Trophoblast cell (in vitro differentiated cells and primary cell): ENCODE measurements at regions not wholly inside any gene's neighbourhood (a gene's known extent, or its start where the extent isn't known, plus 50 kb on each side); places are given as distances from the start of the nearest gene placed in this dataset.

Experiments
- DNase-seq, 2 donors: peaks; one replicate each; pipeline ENCODE4 v3.0.0-alpha.2; 2016
- H2AFZ ChIP-seq: 2 replicates; pipeline ENCODE4 v1.6.1; 2013; ENCODE audit warnings: low read length, moderate library complexity, mild to moderate bottlenecking; ENCODE audit not compliant: insufficient read depth, poor library complexity
- H2AK5ac ChIP-seq: 2 replicates; pipeline ENCODE4 v1.6.1; 2013; ENCODE audit warnings: mild to moderate bottlenecking, low read length
- H2BK120ac ChIP-seq: 2 replicates; pipeline ENCODE4 v1.6.1; 2013; ENCODE audit warnings: low read length, mild to moderate bottlenecking, moderate library complexity; ENCODE audit not compliant: insufficient read depth, poor library complexity
- H2BK12ac ChIP-seq: 2 replicates; pipeline ENCODE4 v1.6.1; 2013; ENCODE audit warnings: mild to moderate bottlenecking, low read length, moderate library complexity
- H2BK5ac ChIP-seq: 2 replicates; pipeline ENCODE4 v1.6.1; 2013; ENCODE audit warnings: low read length, low read depth, moderate library complexity, mild to moderate bottlenecking; ENCODE audit not compliant: poor library complexity
- H3K14ac ChIP-seq: 2 replicates; pipeline ENCODE4 v1.6.1; 2013; ENCODE audit warnings: mild to moderate bottlenecking, low read length
- H3K18ac ChIP-seq: 2 replicates; pipeline ENCODE4 v1.6.1; 2013; ENCODE audit warnings: mild to moderate bottlenecking, low read length
- H3K23ac ChIP-seq: 2 replicates; pipeline ENCODE4 v1.6.1; 2013; ENCODE audit warnings: low read length
- H3K27ac ChIP-seq: 2 replicates; pipeline ENCODE4 v1.5.1; 2013; ENCODE audit warnings: low read depth, mild to moderate bottlenecking, inconsistent platforms, low read length, moderate library complexity
- H3K27me3 ChIP-seq: 2 replicates; pipeline ENCODE4 v1.6.1; 2013; ENCODE audit warnings: inconsistent platforms, mild to moderate bottlenecking, low read length, moderate library complexity; ENCODE audit not compliant: insufficient read depth
- H3K36me3 ChIP-seq, 2 experiments: 1 replicate in 1 of 2; 2 replicates in 1 of 2; pipeline ENCODE4 v1.6.1; 2013; ENCODE audit warnings: low read length in 2 of 2, mild to moderate bottlenecking in 2 of 2, moderate library complexity in 1 of 2; ENCODE audit not compliant: insufficient read depth in 2 of 2, control insufficient read depth in 1 of 2
- H3K4ac ChIP-seq: 2 replicates; pipeline ENCODE4 v1.6.1; 2013; ENCODE audit warnings: low read depth, mild to moderate bottlenecking, low read length, moderate library complexity
- H3K4me1 ChIP-seq, 2 experiments: 1 replicate in 1 of 2; 2 replicates in 1 of 2; pipeline ENCODE4 v1.6.1; 2013; ENCODE audit warnings: low read length in 2 of 2, mild to moderate bottlenecking in 2 of 2, moderate library complexity in 1 of 2; ENCODE audit not compliant: insufficient read depth in 2 of 2, control insufficient read depth in 1 of 2
- H3K4me2 ChIP-seq: 2 replicates; pipeline ENCODE4 v1.6.1; 2013; ENCODE audit warnings: inconsistent platforms, mild to moderate bottlenecking, low read length, moderate library complexity
- H3K4me3 ChIP-seq: 2 replicates; pipeline ENCODE4 v1.5.1; 2013; ENCODE audit warnings: mild to moderate bottlenecking, low read depth, low read length, inconsistent platforms
- H3K79me1 ChIP-seq: one replicate; pipeline ENCODE4 v1.6.1; 2013; ENCODE audit warnings: low read length
- H3K79me2 ChIP-seq: 2 replicates; pipeline ENCODE4 v1.6.1; 2013; ENCODE audit warnings: low read length, mild to moderate bottlenecking; ENCODE audit not compliant: control insufficient read depth, insufficient read depth, poor library complexity
- H3K9ac ChIP-seq: 2 replicates; pipeline ENCODE4 v1.6.1; 2013; ENCODE audit warnings: mild to moderate bottlenecking, low read length
- H3K9me3 ChIP-seq: 2 replicates; pipeline ENCODE4 v1.6.1; 2013; ENCODE audit warnings: low read depth, mild to moderate bottlenecking, control low read depth, inconsistent platforms, low read length; ENCODE audit not compliant: insufficient read depth
- H4K12ac ChIP-seq: 2 replicates; pipeline ENCODE4 v1.6.1; 2013; ENCODE audit warnings: low read depth, mild to moderate bottlenecking, low read length, moderate library complexity
- H4K8ac ChIP-seq: 2 replicates; pipeline ENCODE4 v1.6.1; 2013; ENCODE audit warnings: low read depth, mild to moderate bottlenecking, low read length, moderate library complexity
- H4K91ac ChIP-seq: one replicate; pipeline ENCODE4 v1.6.1; 2013; ENCODE audit warnings: low read depth, mild to moderate bottlenecking, low read length, moderate library complexity
- WGBS: extraction: QIAGEN DNeasy Blood & Tissue Kit; methylation state at CpG from one replicate; pipeline ENCODE4 v1.1.7; 2013; ENCODE audit warnings: missing lambda C conversion rate; ENCODE audit not compliant: insufficient read length, insufficient coverage; ENCODE audit errors: extremely low coverage; 5-methylcytosine and 5-hydroxymethylcytosine counted together

DNA sequence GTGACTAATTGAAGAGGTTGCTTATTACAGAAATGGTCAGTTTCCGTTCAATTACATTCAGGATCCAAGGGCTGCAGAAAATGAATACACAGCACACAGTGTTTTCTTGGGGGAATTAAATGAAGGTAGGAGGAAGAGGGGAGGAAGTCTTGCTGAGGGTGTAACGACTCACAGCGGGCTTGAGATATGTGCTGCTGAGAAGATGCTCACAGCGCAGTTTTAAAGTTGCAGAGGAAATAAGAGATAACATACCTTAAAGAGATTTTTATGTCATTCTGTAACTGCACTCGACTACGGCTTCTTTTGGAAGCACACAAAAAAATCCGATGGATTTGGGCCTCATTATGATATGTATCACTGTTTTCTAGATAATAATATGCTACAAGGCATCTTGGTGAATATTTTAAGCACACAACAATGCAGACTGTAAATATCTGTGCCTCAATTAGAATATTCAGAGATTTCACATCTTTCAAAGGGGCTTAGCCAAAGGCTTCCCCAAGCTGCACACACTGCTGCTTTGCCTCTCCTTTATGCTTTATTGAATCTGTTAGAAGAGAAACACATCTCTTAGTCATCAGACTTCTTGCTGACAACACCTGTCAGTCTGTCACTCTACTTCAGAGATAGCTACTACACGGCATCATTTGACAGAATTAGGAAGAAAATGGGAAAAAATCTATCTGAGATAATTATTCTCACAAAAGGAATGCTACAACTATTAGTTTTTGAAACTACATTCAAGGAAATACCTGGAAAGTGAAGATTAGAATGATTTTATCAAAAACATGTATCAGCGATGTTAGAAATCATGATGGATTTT, 773.2 kb downstream of the OTOL1 start:
- H3K27me3 ChIP-seq = no peaks in the 10 kb centered on the region
- no peaks in the 10 kb centered on the region for H3K4me1 ChIP-seq
- no peak overlapping the region for H2BK12ac ChIP-seq
- H2AFZ ChIP-seq = no peak overlapping the region
- no peak overlapping the region for H3K4me3 ChIP-seq
- H3K23ac ChIP-seq = no peak overlapping the region
- no peak overlapping the region for H3K18ac ChIP-seq
- no peak overlapping the region for H3K27ac ChIP-seq
- H2BK120ac ChIP-seq = no peak overlapping the region
- no peaks in the 10 kb centered on the region for H3K36me3 ChIP-seq
- H3K4ac ChIP-seq = no peak overlapping the region
- H2BK5ac ChIP-seq = no peak overlapping the region
- H3K79me1 ChIP-seq = no peaks in the 10 kb centered on the region
- H4K91ac ChIP-seq = no peak overlapping the region
- H3K14ac ChIP-seq = no peak overlapping the region
- no peak overlapping the region for H3K9ac ChIP-seq
- no peak overlapping the region for H4K12ac ChIP-seq
- WGBS = no CpG with 5 or more reads among the region's 9 CpGs
- H3K79me2 ChIP-seq = no peaks in the 10 kb centered on the region
- H3K4me2 ChIP-seq = no peak overlapping the region
- H2AK5ac ChIP-seq = no peak overlapping the region
- H3K9me3 ChIP-seq = no peaks in the 10 kb centered on the region
- no peak overlapping the region for H4K8ac ChIP-seq
- peak in 1 of 2 donors; percentile 16 for DNase-seq

DNA sequence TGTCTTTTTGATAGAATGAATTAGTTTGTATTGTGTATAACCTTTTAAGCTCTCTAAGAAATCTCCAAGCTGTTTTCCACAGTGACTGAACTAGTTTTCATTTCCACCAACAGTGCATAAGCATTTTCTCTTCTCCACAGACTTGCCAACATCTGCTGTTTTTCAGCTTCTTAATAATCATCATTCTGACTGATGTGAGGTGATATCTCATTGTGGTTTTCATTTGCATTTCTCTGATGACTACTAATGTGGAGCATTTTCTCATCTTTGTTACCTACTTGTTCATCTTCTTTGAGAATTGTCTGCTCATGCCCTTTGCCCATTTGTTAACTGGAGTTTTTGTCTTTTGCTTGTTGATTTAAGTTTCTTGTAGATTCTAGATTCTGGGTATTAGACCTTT, 777.5 kb downstream of the OTOL1 start:
- Histone ChIP-seq H4K12ac (no peak overlapping the region), H3K9ac (no peak overlapping the region), H2BK5ac (no peak overlapping the region), H3K14ac (no peak overlapping the region), H4K91ac (no peak overlapping the region), H3K9me3 (no peaks in the 10 kb centered on the region), H3K79me1 (no peaks in the 10 kb centered on the region), H3K36me3 (no peaks in the 10 kb centered on the region), H2AK5ac (no peak overlapping the region), H2AFZ (no peak overlapping the region), H3K4me3 (no peak overlapping the region), H3K79me2 (no peaks in the 10 kb centered on the region), H3K27ac (no peak overlapping the region), H2BK12ac (no peak overlapping the region), H3K18ac (no peak overlapping the region), H3K4me2 (no peak overlapping the region), H2BK120ac (no peak overlapping the region), H3K27me3 (no peaks in the 10 kb centered on the region), H3K4me1 (no peaks in the 10 kb centered on the region), H4K8ac (no peak overlapping the region), H3K23ac (no peak overlapping the region), H3K4ac (no peak overlapping the region)
- DNase-seq = no peak

DNA sequence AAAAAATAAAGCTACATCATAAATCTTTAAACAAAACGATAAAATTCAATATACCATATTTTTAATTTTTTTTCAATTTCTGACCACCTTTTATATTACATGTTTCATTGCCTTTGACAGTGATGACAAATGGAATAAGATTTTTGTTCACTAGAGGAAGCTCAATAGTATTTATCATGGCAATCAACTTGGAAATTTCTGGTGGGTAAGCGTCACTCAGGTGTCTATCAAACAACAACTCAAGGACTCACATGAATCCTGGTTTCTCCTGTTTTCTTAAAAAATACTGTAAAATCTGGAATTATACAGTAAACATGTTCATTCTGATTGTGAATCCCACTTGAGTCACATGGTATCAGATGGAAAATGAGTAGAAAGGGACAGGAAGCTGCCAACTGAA, 782.2 kb downstream of the OTOL1 start:
- no peak overlapping the region for H3K4ac ChIP-seq
- no peaks in the 10 kb centered on the region for H3K4me1 ChIP-seq
- H3K9ac ChIP-seq = no peak overlapping the region
- no peaks in the 10 kb centered on the region for H3K27me3 ChIP-seq
- H3K36me3 ChIP-seq = no peaks in the 10 kb centered on the region
- WGBS = no CpG with 5 or more reads among the region's 2 CpGs
- H3K4me3 ChIP-seq = no peak overlapping the region
- no peak overlapping the region for H3K18ac ChIP-seq
- no peak overlapping the region for H4K12ac ChIP-seq
- no peak overlapping the region for H4K8ac ChIP-seq
- H3K79me1 ChIP-seq = no peaks in the 10 kb centered on the region
- DNase-seq = no peak
- no peak overlapping the region for H2BK120ac ChIP-seq
- no peak overlapping the region for H2BK5ac ChIP-seq
- no peak overlapping the region for H4K91ac ChIP-seq
- no peaks in the 10 kb centered on the region for H3K79me2 ChIP-seq
- no peak overlapping the region for H3K27ac ChIP-seq
- H3K23ac ChIP-seq = no peak overlapping the region
- no peak overlapping the region for H2AK5ac ChIP-seq
- no peak overlapping the region for H3K4me2 ChIP-seq
- no peak overlapping the region for H3K14ac ChIP-seq
- no peaks in the 10 kb centered on the region for H3K9me3 ChIP-seq
- H2AFZ ChIP-seq = no peak overlapping the region
- H2BK12ac ChIP-seq = no peak overlapping the region

DNA sequence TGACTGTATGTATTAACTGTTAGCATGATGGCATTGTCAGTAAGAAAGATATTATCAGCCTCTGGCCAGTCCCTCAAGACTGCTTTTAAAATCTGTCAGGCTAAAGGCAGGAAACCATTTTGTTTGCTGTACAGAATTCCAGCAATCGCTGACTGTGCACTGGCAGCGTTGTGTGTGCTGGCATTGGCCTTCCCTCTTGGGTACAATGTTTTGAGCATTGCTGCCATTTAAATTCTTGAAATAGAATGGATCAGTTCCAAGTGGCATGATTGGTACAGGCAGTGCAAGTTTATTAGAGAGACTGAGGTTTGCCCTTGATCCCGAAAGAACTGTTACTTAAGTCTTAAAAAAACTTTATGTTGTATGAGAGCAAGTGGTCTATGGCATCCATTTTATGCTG, 788.7 kb downstream of the OTOL1 start:
- no peak overlapping the region for H4K91ac ChIP-seq
- no peak overlapping the region for H2BK12ac ChIP-seq
- no peak overlapping the region for H2AK5ac ChIP-seq
- H3K23ac ChIP-seq = no peak overlapping the region
- no peaks in the 10 kb centered on the region for H3K36me3 ChIP-seq
- H3K4me3 ChIP-seq = no peak overlapping the region
- no peak overlapping the region for H2BK5ac ChIP-seq
- H3K9ac ChIP-seq = no peak overlapping the region
- H3K4me1 ChIP-seq = no peaks in the 10 kb centered on the region
- H3K14ac ChIP-seq = no peak overlapping the region
- H3K4ac ChIP-seq = no peak overlapping the region
- no CpG with 5 or more reads among the region's 3 CpGs for WGBS
- H2BK120ac ChIP-seq = no peak overlapping the region
- no peaks in the 10 kb centered on the region for H3K9me3 ChIP-seq
- no peaks in the 10 kb centered on the region for H3K27me3 ChIP-seq
- no peak overlapping the region for H4K12ac ChIP-seq
- no peak for DNase-seq
- no peaks in the 10 kb centered on the region for H3K79me1 ChIP-seq
- H3K79me2 ChIP-seq = no peaks in the 10 kb centered on the region
- H4K8ac ChIP-seq = no peak overlapping the region
- no peak overlapping the region for H3K18ac ChIP-seq
- no peak overlapping the region for H3K4me2 ChIP-seq
- no peak overlapping the region for H2AFZ ChIP-seq
- no peak overlapping the region for H3K27ac ChIP-seq
